ENCODE measurements at regions not wholly inside any gene's neighbourhood (a gene's known extent, or its start where the extent isn't known, plus 50 kb on each side); places are given as distances from the start of the nearest gene placed in this dataset.
"Not testable (repeated sequence)": the region's sequence is repeated elsewhere in the genome, so short reads cannot be mapped to it uniquely, and the experiment has no call there.

DNA sequence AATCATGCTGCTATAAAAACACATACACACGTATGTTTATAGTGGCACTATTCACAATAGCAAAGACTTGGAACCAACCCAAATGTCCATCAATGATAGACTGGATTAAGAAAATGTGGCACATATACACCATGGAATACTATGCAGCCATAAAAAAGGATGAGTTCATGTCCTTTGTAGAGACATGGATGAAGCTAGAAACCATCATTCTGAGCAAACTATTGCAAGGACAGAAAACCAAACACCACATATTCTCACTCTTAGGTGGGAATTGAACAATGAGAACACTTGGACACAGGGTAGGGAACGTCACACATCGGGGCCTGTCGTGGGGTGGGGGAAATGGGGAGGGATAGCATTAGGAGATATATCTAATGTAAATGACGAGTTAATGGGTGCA, 97.1 kb upstream of the PRKCQ start:
- not testable (repeated sequence) for DNase-seq

GRCh38 chr10:6674291-6674690, 94.2 kb upstream of the PRKCQ start:
- no peak for DNase-seq

GRCh38 chr10:6671976-6672375, 91.9 kb upstream of the PRKCQ start:
- no peak for DNase-seq

GRCh38 chr10:6669269-6669859, 89.3 kb upstream of the PRKCQ start:
- no peak for DNase-seq

DNA sequence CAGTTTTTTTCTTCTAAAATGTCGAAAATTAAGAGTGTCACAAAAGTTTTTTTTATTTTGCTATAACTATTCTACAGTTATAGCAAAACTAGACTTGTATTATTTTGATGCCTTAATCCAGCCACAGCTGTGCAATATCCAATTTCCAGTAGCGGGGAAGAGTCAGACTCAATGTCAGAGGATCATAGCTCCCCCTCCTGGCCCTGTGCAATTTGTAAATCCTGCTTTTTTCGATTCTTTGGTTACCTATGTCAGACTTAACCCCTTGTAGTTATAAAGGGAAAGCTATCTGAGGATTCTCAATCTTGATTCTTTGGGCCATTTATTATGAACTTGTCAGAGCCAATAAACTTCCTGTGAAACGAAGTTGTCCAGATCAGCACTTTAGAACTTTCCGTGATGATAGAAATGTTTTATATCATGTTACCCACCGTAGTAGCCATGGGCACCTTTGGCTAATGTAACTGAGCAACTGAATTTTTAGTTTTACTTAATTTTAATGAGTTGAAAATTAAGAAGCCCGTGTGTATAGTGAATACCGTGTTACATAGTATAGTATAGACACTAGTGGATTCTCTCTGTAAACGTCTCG, 87.7 kb upstream of the PRKCQ start:
- peak; percentile 15 to 31 for DNase-seq

GRCh38 chr10:6667150-6667549, 87.1 kb upstream of the PRKCQ start:
- no peak for DNase-seq

DNA sequence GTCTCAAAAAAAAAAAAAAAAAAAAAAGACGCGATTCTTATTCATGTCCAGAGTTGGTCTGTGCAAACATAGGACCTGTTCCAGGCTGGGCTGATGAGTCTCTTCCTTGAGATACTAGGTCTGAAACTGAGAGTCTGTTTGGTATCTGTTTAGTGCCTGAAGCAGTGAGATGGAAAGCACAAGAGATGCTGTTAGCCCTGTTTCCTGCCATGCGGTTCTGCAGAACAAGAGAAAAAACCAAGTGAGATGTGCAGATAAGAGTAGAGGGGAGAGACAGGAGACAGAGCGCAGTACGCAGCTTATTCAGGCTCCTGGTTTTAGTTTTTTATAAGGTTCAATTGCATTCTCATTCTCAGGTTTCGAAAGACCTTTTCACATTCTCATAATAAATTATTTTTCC, 85.8 kb upstream of the PRKCQ start:
- DNase-seq = peak in 1 of 2 experiments; percentile 30

GRCh38 chr10:6660460-6660859, 80.4 kb upstream of the PRKCQ start:
- no peak for DNase-seq

DNA sequence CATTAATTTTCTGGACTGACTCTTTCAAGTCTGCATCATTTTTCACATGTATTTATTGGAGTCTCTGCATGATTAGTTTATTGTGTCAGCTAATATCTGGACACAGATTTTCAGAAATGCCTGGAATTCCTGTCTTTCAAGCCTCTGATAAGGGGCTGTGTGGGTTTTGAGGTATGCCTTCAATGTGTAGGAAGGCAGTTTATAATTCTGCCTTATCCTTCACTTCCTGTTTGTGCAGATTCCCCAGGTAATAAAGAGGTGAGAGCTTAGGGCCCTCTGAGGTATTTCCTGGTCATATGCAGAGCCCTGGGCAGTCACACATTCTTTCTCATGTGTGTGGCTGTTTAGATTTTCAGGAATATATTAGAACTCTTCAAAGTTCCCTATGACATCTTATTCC, 79.4 kb upstream of the PRKCQ start:
- no peak for DNase-seq

- DNase-seq = no peak
These were observed 77.6 kb upstream of the PRKCQ start for GRCh38 chr10:6657669-6658068.

DNA sequence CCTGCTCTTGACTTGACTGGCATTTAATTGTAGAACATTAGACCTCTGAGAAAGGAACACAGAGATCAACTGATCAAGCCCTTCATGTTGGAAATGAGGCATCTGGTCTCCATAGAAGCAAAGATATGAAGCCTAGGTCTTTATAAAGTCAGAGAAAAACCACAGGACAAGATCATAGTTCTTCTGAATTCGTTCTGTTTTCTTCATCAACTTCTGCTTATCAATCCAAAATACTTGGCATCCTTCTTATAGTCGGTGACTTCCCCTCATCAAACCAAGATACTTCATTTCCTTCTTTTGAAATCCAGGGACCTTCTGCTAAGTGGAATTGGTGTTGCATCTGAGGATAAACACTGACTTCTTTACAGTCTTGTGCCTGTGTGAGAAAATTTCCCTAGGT, 77.1 kb upstream of the PRKCQ start:
- DNase-seq = no peak

- DNase-seq = no peak
These were observed 74.5 kb upstream of the PRKCQ start for GRCh38 chr10:6654571-6654970.

GRCh38 chr10:6650586-6650985, 70.5 kb upstream of the PRKCQ start:
- DNase-seq = no peak

GRCh38 chr10:6649903-6650302, 69.8 kb upstream of the PRKCQ start:
- no peak for DNase-seq

- no peak for DNase-seq
These were observed 69.0 kb upstream of the PRKCQ start for GRCh38 chr10:6648894-6649720.

GRCh38 chr10:6647811-6648526, 67.9 kb upstream of the PRKCQ start:
- DNase-seq = peak; percentile 57 to 62

- peak in 1 of 2 experiments; percentile 21 for DNase-seq
These were observed 63.9 kb upstream of the PRKCQ start for GRCh38 chr10:6643962-6644361.

DNA sequence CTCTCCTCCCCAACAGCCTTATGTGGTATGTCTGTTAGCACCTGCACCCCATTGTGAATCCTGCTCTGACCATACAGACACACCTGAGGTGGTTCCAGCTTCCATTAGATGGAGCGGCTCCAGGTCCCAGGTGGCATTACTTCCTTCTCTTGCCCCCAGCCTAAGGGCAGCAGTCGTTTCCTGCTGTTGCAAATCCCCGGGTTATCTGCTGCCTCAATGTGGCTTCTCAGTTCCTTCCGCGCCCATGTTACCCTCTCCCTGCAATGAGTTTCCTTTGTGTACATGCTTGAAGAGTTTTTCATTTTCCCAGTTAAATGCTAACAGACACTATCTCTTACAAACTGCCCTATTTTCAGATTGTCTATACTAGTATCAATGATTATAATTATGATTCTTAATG, 62.8 kb upstream of the PRKCQ start:
- no peak for DNase-seq

DNA sequence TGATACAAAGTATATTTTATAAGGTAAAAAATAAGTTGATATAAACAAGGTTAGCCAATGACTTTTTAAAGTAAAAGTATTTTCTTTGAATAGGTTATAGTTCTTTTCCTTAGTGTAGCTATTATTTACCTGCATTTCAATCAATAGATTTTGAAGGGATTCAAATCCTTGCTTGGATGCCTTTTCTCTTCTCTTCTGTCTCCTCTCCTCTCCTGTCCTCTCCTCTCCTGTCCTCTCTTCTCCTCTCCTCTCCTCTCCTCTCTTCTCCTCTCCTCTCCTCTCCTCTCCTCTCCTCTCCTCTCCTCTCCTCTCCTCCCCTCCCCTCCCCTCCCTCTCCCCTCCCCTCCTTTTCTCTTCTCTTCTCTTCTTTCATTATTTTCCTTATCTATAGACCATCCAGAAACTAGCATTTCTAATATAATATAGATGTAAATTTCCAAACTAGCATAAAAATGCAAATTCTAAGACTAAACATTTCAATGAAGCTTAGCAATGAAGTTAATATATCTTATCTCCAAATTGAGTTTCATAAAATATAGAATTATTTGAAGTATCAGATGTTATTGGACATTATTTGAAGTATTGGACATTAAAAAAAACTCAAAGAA, 60.5 kb upstream of the PRKCQ start:
- no peak for DNase-seq

DNA sequence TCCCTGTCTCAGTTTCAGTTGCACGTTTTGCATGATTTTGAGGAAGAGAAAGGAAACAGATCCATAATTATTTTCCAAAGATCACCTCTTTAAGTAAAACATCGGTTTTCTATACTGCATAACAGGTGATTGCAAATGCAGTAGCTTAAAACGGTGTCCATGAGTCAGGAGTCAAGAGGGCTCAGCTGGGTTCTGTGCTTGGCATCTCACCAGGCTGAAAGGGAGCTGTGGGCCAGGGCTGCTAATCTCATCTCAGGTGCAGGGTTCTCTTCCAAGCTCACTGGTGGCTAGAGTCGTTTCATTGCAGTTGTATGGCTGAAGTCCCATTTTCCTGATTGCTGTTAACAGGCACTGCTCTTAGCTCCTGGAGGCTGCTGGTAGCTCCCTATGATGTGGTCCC, 57.0 kb upstream of the PRKCQ start:
- no peak for DNase-seq

DNA sequence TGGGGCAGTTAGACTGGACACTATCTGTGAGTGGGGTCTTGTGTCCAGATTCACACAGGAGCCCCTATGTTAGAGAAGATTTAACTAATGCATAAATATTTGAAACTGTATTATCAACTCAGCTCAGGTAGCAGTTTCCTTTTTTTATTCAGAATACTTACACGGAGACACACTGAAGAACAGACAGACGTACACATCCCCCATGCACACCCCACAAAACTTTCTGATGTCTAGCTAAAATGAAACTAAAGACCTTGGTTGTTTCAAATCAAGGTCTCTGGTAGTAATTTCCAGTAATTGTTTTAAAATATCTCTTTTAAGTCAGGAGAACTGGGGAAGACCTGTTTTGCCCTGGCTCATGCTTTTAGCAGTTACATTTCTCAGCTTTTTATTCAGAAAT, 55.7 kb upstream of the PRKCQ start:
- DNase-seq = no peak

Data from stimulated activated CD4-positive, alpha-beta T cell treated with anti-CD3 and anti-CD28 coated beads, Interleukin-4, amount 100 ng/mL, for 4 hours (primary cell).